Liver (tissue), 8 donors: ENCODE measurements at regions not wholly inside any gene's neighbourhood (a gene's known extent, or its start where the extent isn't known, plus 50 kb on each side); places are given as distances from the start of the nearest gene placed in this dataset.

Experiments
- DNase-seq: peaks from one replicate; pipeline ENCODE4 v3.0.0-alpha.2; 2017; ENCODE audit warnings: low spot score
- H3K27ac ChIP-seq, 2 donors: one replicate each; pipeline ENCODE4 v1.7.0; 2013; ENCODE audit warnings: inconsistent platforms in 2 of 2, low read length in 2 of 2, control low read depth in 1 of 2, low read depth in 1 of 2, mild to moderate bottlenecking in 1 of 2
- H3K27me3 ChIP-seq, 4 donors: one replicate each; pipeline versions ENCODE4 v1.6.1 to v1.7.0; 2013; ENCODE audit warnings: low read length in 3 of 4, inconsistent platforms in 1 of 4, mild to moderate bottlenecking in 1 of 4, moderate library complexity in 1 of 4; ENCODE audit not compliant: control insufficient read depth in 4 of 4, insufficient read depth in 4 of 4
- H3K36me3 ChIP-seq, 4 donors: one replicate each; pipeline versions ENCODE4 v1.6.1 to v1.7.0; 2013; ENCODE audit warnings: low read length in 3 of 4, mild to moderate bottlenecking in 3 of 4, low read depth in 1 of 4, moderate library complexity in 1 of 4; ENCODE audit not compliant: control insufficient read depth in 4 of 4, insufficient read depth in 3 of 4
- H3K4me1 ChIP-seq, 4 donors: one replicate each; pipeline versions ENCODE4 v1.6.1 to v1.7.0; 2013; ENCODE audit warnings: low read length in 3 of 4, mild to moderate bottlenecking in 3 of 4, moderate library complexity in 1 of 4; ENCODE audit not compliant: control insufficient read depth in 4 of 4, insufficient read depth in 4 of 4
- H3K4me3 ChIP-seq, 3 donors: one replicate each; pipeline versions ENCODE4 v1.6.1 to v1.7.0; 2013; ENCODE audit warnings: low read length in 3 of 3, control low read depth in 1 of 3, low read depth in 1 of 3, mild to moderate bottlenecking in 1 of 3
- H3K9ac ChIP-seq, 2 donors: one replicate each; pipeline ENCODE4 v1.7.0; 2013; ENCODE audit warnings: low read length in 2 of 2, mild to moderate bottlenecking in 2 of 2, moderate library complexity in 2 of 2, control low read depth in 1 of 2, low read depth in 1 of 2
- H3K9me3 ChIP-seq, 4 donors: one replicate each; pipeline versions ENCODE4 v1.6.1 to v1.7.0; 2013; ENCODE audit warnings: low read length in 3 of 4; ENCODE audit not compliant: control insufficient read depth in 4 of 4
- CTCF ChIP-seq: fragments of 150-350 bp; IDR thresholded peaks from 2 replicates; pipeline ENCODE4 v1.5.1; 2017; ENCODE audit warnings: improper control_type of control experiment, low read depth, low read length; ENCODE audit not compliant: missing input control
- EGR1 ChIP-seq, 2 donors: IDR thresholded peaks; 2 replicates each; pipeline ENCODE4 v1.6.1; 2016 to 2018; ENCODE audit warnings: antibody characterized with exemption in 2 of 2, low read depth in 2 of 2
- FOXA2 ChIP-seq: IDR thresholded peaks from 2 replicates; pipeline ENCODE4 v1.6.1; 2016; ENCODE audit warnings: antibody characterized with exemption
- GABPA ChIP-seq, 2 donors: IDR thresholded peaks in 1 of 2; conservative IDR thresholded peaks in 1 of 2; 2 replicates each; pipeline ENCODE4 v1.6.1; 2016; ENCODE audit warnings: antibody characterized with exemption in 2 of 2, mild to moderate bottlenecking in 1 of 2, moderate library complexity in 1 of 2
- HNF4A ChIP-seq, 2 donors: conservative IDR thresholded peaks; 2 replicates each; pipeline ENCODE4 v1.6.1; 2016; ENCODE audit warnings: antibody characterized with exemption in 2 of 2, mild to moderate bottlenecking in 2 of 2
- HNF4G ChIP-seq: IDR thresholded peaks from 2 replicates; pipeline ENCODE4 v1.6.1; 2016; ENCODE audit warnings: antibody characterized with exemption
- JUND ChIP-seq, 2 donors: IDR thresholded peaks; 2 replicates each; pipeline ENCODE4 v1.6.1; 2016; ENCODE audit warnings: antibody characterized with exemption in 2 of 2
- MAX ChIP-seq: IDR thresholded peaks from 2 replicates; pipeline ENCODE4 v1.6.1; 2016; ENCODE audit warnings: antibody characterized with exemption
- NR2F2 ChIP-seq: IDR thresholded peaks from 2 replicates; pipeline ENCODE4 v1.6.1; 2016; ENCODE audit warnings: antibody characterized with exemption
- RAD21 ChIP-seq, 2 donors: IDR thresholded peaks; 2 replicates each; pipeline ENCODE4 v1.6.1; 2016; ENCODE audit warnings: antibody characterized with exemption in 2 of 2, mild to moderate bottlenecking in 2 of 2
- RXRA ChIP-seq, 2 donors: IDR thresholded peaks; 2 replicates each; pipeline ENCODE4 v1.6.1; 2017 to 2018; ENCODE audit warnings: antibody characterized with exemption in 2 of 2, mild to moderate bottlenecking in 1 of 2
- SP1 ChIP-seq: IDR thresholded peaks from 2 replicates; pipeline ENCODE4 v1.6.1; 2018; ENCODE audit warnings: antibody characterized with exemption, mild to moderate bottlenecking
- TAF1 ChIP-seq: conservative IDR thresholded peaks from 2 replicates; pipeline ENCODE4 v1.6.1; 2016; ENCODE audit warnings: antibody characterized with exemption, mild to moderate bottlenecking
- YY1 ChIP-seq: IDR thresholded peaks from 2 replicates; pipeline ENCODE4 v1.6.1; 2016; ENCODE audit warnings: antibody characterized with exemption, mild to moderate bottlenecking
- WGBS: extraction: QIAGEN DNeasy Blood & Tissue Kit; methylation state at CpG from one replicate; pipeline ENCODE4 v1.1.7; 2013; 5-methylcytosine and 5-hydroxymethylcytosine counted together
- TF ChIP-seq, protein P1 (sequence below): IDR thresholded peaks from 2 replicates; pipeline ENCODE4 v1.6.1; 2016; ENCODE audit warnings: antibody characterized with exemption
- TF ChIP-seq, protein P2 (sequence below): IDR thresholded peaks from 2 replicates; pipeline ENCODE4 v1.6.1; 2016; ENCODE audit warnings: antibody characterized with exemption, mild to moderate bottlenecking
- TF ChIP-seq, protein P3 (sequence below): IDR thresholded peaks from 2 replicates; pipeline ENCODE4 v1.6.1; 2016; ENCODE audit warnings: antibody characterized with exemption
- donor health status: healthy.
- donor health status: healthy.
- donor health status: healthy.
- donor health status: healthy.
- donor health status: healthy.

DNA sequence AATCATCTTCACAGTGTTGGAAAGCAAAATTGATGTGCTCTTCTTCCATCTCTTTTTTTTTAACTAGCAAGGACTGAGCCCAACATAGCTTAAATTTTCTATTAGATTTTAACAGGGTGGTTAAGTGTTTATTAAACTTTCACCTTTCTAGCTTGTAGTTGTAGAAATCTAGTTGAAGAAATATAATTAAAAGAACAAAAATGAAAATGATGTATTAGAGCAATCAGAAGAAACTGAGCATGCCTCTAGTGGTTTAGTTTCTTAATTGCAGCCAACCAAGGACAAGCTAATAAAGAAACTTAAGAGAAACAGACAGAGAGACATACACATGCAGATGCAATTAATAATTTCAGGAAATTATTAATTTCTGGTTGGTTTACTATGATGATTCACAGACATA, 673.0 kb upstream of the LMO3 start:
- H3K36me3 ChIP-seq = no peaks in the 10 kb centered on the region
- H3K27ac ChIP-seq = no peak overlapping the region
- H3K4me1 ChIP-seq = no peaks in the 10 kb centered on the region
- no peak for TF ChIP-seq EGR1 (IDR thresholded peaks at IDR 0.05; ENCODE audit: low read depth in 2 of 2)
- peak; percentile 7 for TF ChIP-seq CTCF
- H3K27me3 ChIP-seq = no peaks in the 10 kb centered on the region
- no peak overlapping the region for H3K9ac ChIP-seq
- no peak overlapping the region for H3K4me3 ChIP-seq
- peaks cover 0 to 4% (median 0%) of the 10 kb centered on the region in 4 donors for H3K9me3 ChIP-seq
- DNase-seq = no peak

DNA sequence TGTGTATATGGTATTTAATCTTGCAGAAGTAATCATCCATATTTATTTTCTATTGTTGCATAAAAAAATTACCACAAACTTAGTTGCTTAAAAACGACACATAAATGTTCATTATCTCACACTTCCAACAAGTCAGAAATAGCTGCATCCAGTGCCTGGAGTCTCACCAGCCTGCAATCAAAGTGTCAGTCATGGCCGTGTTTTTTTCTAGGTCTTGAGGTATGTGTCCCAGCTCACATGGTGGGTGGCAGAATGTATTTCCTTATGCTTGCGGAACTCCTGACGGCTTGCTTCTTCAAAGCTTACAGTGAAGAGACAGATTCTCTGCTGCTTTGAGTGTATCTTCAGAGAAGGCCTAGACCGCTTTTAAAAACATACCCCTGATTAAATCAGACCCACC, 670.2 kb upstream of the LMO3 start:
- WGBS = 86% methylated on average over 5 of the region's 5 CpGs
- Histone ChIP-seq H3K27ac (no peak overlapping the region), H3K4me1 (no peaks in the 10 kb centered on the region), H3K9ac (no peak overlapping the region), H3K4me3 (no peak overlapping the region), H3K9me3 (peaks cover 0 to 2% (median 0%) of the 10 kb centered on the region in 4 donors), H3K27me3 (no peaks in the 10 kb centered on the region), H3K36me3 (no peaks in the 10 kb centered on the region)
- TF ChIP-seq, protein P1, sequence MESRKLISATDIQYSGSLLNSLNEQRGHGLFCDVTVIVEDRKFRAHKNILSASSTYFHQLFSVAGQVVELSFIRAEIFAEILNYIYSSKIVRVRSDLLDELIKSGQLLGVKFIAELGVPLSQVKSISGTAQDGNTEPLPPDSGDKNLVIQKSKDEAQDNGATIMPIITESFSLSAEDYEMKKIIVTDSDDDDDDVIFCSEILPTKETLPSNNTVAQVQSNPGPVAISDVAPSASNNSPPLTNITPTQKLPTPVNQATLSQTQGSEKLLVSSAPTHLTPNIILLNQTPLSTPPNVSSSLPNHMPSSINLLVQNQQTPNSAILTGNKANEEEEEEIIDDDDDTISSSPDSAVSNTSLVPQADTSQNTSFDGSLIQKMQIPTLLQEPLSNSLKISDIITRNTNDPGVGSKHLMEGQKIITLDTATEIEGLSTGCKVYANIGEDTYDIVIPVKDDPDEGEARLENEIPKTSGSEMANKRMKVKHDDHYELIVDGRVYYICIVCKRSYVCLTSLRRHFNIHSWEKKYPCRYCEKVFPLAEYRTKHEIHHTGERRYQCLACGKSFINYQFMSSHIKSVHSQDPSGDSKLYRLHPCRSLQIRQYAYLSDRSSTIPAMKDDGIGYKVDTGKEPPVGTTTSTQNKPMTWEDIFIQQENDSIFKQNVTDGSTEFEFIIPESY = no peak
- TF ChIP-seq NR2F2 (no peak), YY1 (no peak), JUND (IDR thresholded peaks at IDR 0.05) (no peak), HNF4G (no peak), RAD21 (IDR thresholded peaks at IDR 0.05) (no peak), MAX (no peak), TAF1 (no peak), GABPA (IDR thresholded peaks at IDR 0.05 in 1 of 2, conservative IDR thresholded peaks at IDR 0.05 in 1 of 2) (no peak), HNF4A (conservative IDR thresholded peaks at IDR 0.05) (no peak), FOXA2 (no peak), RXRA (IDR thresholded peaks at IDR 0.05) (no peak), SP1 (no peak)
- TF ChIP-seq, protein P2, sequence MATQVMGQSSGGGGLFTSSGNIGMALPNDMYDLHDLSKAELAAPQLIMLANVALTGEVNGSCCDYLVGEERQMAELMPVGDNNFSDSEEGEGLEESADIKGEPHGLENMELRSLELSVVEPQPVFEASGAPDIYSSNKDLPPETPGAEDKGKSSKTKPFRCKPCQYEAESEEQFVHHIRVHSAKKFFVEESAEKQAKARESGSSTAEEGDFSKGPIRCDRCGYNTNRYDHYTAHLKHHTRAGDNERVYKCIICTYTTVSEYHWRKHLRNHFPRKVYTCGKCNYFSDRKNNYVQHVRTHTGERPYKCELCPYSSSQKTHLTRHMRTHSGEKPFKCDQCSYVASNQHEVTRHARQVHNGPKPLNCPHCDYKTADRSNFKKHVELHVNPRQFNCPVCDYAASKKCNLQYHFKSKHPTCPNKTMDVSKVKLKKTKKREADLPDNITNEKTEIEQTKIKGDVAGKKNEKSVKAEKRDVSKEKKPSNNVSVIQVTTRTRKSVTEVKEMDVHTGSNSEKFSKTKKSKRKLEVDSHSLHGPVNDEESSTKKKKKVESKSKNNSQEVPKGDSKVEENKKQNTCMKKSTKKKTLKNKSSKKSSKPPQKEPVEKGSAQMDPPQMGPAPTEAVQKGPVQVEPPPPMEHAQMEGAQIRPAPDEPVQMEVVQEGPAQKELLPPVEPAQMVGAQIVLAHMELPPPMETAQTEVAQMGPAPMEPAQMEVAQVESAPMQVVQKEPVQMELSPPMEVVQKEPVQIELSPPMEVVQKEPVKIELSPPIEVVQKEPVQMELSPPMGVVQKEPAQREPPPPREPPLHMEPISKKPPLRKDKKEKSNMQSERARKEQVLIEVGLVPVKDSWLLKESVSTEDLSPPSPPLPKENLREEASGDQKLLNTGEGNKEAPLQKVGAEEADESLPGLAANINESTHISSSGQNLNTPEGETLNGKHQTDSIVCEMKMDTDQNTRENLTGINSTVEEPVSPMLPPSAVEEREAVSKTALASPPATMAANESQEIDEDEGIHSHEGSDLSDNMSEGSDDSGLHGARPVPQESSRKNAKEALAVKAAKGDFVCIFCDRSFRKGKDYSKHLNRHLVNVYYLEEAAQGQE = no peak
- TF ChIP-seq, protein P3, sequence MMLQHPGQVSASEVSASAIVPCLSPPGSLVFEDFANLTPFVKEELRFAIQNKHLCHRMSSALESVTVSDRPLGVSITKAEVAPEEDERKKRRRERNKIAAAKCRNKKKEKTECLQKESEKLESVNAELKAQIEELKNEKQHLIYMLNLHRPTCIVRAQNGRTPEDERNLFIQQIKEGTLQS = no peak
- DNase-seq = no peak
